AG09319 (cell line): ENCODE measurements at regions not wholly inside any gene's neighbourhood (a gene's known extent, or its start where the extent isn't known, plus 50 kb on each side); places are given as distances from the start of the nearest gene placed in this dataset.

Experiments used
- DNase-seq: peaks from one replicate; pipeline ENCODE4 v3.0.0-alpha.2; 2010; ENCODE audit warnings: low read depth; ENCODE audit errors: extremely low read depth
- TF ChIP-seq, protein P1 (sequence below): IDR thresholded peaks from 2 replicates; pipeline ENCODE4 v1.5.1; 2011; ENCODE audit warnings: low read depth, mild to moderate bottlenecking, inconsistent platforms, low read length, moderate library complexity

DNA sequence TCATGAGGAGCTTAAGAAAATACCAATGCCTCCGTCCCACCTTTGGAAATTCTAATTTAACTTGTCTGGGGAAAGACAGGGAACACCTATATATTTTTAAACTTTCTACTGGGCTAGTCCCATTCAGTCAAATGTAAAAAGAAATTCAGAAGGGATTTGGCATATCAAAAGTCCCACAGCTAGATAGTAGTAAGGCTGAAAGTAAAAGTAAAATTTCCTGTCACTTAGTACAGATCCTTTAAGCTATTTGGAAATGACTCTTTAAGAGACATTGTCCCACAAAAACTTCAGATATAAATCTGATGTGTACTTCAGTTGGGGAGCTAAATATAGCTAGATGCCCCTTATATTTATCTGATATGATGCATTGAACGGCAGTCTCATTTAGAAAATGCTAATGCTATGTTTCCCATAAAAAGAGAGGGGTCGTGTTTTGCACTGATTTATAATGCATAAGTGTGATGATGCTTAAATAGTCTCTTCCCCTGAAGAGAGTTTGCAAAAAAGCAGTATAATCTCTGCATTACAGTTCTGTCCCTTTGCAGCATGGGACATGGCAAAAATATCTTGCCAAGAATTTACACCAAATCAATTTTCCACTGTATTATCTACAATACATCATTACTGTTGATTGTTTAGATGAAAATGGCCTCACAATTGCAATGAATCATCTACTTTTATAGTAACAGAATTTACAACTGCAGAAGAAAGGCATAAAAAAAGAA is 860.8 kb upstream of the MAP3K7 start:
- no peak for DNase-seq
- TF ChIP-seq, protein P1, sequence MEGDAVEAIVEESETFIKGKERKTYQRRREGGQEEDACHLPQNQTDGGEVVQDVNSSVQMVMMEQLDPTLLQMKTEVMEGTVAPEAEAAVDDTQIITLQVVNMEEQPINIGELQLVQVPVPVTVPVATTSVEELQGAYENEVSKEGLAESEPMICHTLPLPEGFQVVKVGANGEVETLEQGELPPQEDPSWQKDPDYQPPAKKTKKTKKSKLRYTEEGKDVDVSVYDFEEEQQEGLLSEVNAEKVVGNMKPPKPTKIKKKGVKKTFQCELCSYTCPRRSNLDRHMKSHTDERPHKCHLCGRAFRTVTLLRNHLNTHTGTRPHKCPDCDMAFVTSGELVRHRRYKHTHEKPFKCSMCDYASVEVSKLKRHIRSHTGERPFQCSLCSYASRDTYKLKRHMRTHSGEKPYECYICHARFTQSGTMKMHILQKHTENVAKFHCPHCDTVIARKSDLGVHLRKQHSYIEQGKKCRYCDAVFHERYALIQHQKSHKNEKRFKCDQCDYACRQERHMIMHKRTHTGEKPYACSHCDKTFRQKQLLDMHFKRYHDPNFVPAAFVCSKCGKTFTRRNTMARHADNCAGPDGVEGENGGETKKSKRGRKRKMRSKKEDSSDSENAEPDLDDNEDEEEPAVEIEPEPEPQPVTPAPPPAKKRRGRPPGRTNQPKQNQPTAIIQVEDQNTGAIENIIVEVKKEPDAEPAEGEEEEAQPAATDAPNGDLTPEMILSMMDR, result no peak

DNA sequence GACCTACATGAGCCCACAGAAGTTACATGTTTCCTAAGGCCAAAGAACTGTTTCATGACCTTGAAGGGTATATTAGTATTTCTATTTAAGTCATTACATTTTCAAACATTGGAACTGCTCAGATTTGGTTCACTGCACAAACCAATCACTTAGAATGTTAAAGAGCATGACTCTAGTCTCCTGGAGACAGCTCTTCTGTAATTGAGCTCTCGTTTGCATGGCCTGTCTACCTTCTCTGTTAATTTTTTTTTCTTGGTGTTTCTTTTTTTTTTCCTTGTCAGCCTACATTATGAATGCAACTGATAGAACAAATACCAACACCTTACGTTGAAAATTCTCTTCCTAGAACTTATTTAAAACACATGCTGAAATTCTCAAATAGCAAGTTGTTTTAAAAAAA is 860.2 kb upstream of the MAP3K7 start:
- TF ChIP-seq, protein P1, result no peak
- DNase-seq, result no peak

DNA sequence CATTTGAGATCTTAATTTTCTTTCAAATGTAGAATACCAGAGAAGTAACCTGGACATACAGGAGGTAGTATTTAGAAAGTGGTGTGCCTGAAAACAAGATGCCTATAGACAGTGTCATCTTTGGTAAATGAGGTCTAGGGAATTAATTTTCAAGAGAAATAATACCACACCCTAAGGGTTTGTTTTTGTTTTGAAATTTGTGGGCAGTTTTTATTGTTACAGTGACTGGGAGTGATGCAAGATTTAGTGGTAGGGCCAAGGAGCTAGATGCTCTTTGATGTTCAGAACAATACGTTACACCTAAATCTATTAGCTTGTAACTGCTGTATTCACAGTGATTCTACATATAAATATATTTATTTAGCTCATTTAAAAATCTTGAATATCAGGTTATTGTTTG is 856.5 kb upstream of the MAP3K7 start:
- TF ChIP-seq, protein P1, result no peak

DNA sequence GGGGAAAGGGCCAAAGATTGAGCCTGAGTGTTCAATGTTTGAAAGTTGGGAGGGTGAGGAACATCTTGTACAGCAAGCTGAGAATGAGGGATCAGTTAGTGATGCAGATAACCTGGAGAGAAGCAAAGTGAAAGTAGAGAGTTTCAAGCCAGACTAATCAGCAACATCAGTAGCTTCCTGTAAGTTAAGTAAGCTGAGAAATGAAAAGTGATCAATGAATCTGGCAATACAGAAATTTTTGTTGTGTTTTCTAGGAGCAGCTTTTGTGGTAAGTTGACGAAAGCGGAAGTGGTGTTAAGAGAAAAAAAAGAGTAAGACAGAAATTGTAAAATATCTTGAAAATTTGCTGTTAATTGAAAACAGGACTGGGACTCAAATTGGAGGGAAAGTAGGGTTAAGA is 855.5 kb upstream of the MAP3K7 start:
- DNase-seq, result no peak
- TF ChIP-seq, protein P1, result no peak

More for the DNA sequence above, 856.5 kb upstream of the MAP3K7 start:
- DNase-seq, result no peak

DNA sequence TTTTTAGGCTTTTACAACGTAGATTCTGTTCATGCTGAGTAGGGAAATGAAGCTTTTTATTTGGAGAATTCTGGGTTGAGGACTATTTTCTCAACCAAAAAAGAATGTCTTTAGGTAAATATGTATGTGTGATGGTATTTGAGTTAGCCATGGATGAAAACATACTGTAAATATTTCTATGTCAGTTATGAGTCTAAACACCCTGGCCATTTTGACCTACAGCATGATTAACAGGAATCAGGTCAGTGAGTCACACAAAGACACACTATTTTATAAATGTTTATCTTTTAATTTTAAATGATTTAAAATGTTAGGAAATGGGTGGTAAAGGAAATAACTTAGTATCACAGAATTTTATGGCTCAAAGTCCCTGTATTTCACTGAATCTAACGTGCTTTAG is 851.7 kb upstream of the MAP3K7 start:
- TF ChIP-seq, protein P1, result no peak
- no peak for DNase-seq

DNA sequence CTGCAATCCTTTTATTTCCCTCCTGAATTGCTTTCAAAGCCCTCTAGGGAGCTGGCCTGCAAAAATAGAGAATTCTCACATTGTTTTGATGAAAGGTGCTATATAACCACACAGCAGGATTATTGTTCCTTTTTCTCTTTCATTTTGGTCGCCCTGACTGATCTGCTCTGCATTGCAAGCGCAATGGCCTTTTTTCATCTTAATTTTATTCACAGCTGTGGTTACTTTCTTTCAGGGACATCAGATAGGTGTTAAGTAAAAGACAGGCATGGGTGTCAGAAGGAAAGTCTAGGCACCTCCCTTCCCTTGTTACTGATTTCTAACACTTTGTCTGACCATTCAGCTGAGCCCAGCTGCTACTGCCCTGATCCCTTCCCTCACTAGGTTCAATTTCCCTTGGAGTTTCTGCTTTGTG is 850.5 kb upstream of the MAP3K7 start:
- DNase-seq, result no peak
- TF ChIP-seq, protein P1, result no peak

DNA sequence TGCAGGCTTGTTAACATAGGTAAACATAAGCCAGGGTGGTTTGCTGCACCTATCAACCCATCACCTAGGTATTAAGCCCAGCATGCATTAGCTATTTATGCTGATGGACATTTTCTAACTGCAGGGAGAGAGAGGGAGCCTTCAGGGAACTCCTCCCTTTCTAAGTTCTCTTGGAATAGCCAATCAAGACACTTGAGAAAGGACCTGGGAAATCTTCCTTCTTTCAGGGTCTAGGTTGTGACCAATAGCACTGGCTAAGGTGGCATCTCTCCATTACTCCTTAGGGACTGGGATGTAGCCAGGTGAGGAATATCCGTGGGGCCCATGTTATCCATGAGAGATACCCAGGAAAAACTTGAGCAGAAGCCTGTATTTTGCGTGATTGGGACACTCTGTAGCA is 849.6 kb upstream of the MAP3K7 start:
- TF ChIP-seq, protein P1, result no peak
- no peak for DNase-seq
